ENCODE measurements at regions not wholly inside any gene's neighbourhood (a gene's known extent, or its start where the extent isn't known, plus 50 kb on each side); places are given as distances from the start of the nearest gene placed in this dataset.
A peak's percentile ranks its signal among the peaks of the same experiment; 100 is the strongest.
"Not testable (repeated sequence)": the region's sequence is repeated elsewhere in the genome, so short reads cannot be mapped to it uniquely, and the experiment has no call there.

GRCh38 chr21:25487046-25487594 lies 120.2 kb downstream of the MRPL39 start:
- no peak for DNase-seq (ENCODE audit: low spot score)

GRCh38 chr21:25485914-25486313 lies 121.4 kb downstream of the MRPL39 start:
- DNase-seq (ENCODE audit: low spot score): no peak

- no peak for DNase-seq (ENCODE audit: low spot score)
Measured at GRCh38 chr21:25467896-25468295, 139.4 kb downstream of the MRPL39 start.

DNA sequence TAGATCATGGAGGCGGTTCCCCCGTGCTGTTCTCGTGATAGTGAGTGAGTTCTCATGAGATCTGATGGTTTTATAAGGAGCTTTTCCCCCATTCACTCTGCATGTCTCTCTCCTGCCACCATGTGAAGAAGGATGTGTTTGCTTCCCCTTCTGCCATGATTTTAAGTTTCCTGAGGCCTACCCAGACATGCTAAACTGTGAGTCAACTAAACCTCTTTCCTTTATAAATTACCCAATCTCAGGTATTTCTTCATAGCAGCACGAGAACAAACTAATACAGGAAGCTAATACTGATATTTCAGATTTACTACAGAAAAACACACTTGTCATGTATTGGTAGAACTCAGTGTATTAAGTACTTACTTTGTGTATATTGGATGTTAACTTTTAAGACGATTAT lies 140.2 kb downstream of the MRPL39 start:
- not testable (repeated sequence) for DNase-seq (ENCODE audit: low spot score)

GRCh38 chr21:25466470-25466869 lies 140.8 kb downstream of the MRPL39 start:
- DNase-seq (ENCODE audit: low spot score): no peak

DNA sequence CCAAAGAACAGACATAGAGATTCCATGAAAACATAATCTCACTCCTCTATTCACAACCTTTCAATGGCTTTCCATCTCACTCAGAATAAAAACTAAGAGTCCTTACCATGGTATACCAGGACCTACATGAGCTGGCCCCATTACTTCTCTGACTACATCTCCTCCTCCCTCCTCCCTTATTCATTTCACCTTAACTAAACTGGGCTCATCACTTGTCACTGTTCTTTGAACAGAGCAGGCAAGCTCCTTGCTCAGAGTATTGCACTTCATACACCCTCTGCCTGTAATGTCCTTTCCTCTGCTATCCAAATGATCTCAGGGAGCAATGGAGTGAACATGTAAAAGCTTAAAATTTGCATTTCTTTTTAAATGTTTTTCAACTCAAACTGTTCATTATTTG lies 142.0 kb downstream of the MRPL39 start:
- no peak for DNase-seq (ENCODE audit: low spot score)

DNA sequence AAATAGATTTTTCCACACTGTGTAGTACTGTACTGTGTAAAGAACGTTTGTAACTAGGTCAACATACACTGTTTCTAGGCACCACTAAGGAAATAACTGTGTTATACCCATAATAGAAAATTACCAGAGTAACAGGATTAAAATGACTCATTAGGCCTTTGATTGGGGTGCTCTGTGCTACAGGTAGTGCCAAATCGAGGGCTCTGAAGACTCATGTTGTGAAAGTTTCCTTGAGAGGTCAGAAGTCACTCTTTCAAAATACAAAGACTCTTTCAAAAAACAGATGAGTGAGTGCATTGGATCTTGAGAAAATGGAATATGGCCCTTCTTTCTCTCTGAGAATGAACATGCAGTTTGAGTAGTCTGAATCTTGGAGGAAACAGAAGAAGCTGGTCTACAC lies 143.0 kb downstream of the MRPL39 start:
- DNase-seq (ENCODE audit: low spot score): no peak

GRCh38 chr21:25462517-25462971 lies 144.7 kb downstream of the MRPL39 start:
- no peak for DNase-seq (ENCODE audit: low spot score)

DNA sequence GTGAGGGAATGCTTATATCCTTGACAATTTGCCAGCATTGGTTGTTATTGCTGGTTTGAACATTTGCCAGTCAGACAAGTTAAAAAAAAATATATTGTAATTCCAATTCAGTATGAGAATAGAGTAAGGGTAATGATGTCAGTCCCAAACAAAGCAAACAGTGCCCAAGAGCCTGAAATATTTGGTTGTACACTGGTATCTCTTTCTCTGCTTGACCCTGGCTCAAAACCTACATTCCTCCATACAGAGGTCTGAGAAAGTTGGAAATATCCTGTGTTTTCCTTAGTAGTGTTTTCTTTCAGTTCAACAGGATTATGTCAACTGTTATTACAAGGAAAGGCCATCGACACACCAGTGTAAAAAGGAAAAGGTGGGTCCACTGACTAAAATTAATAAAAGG lies 145.6 kb downstream of the MRPL39 start:
- DNase-seq (ENCODE audit: low spot score): no peak

GRCh38 chr21:25459993-25460392 lies 147.3 kb downstream of the MRPL39 start:
- DNase-seq (ENCODE audit: low spot score): no peak

DNA sequence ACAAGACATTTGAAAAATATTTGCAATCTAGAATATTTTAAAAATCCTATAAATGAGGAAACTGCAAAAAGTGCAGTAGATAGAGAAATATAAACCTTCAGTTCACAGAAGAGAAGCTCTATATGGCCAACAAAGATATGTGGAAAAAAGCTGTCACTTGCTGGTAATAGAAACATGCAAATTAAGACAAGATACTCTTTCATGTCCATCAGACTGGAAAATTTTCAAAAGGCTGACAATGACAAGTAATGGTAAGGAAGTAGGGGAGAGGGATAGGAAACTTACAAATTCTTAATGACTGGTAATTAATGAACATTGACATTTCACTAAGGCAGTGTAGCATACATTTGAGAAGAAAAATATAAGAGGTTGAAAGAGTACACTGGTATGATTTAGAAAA lies 147.9 kb downstream of the MRPL39 start:
- no peak for DNase-seq (ENCODE audit: low spot score)

GRCh38 chr21:25458484-25458883 lies 148.8 kb downstream of the MRPL39 start:
- DNase-seq (ENCODE audit: low spot score): no peak

DNA sequence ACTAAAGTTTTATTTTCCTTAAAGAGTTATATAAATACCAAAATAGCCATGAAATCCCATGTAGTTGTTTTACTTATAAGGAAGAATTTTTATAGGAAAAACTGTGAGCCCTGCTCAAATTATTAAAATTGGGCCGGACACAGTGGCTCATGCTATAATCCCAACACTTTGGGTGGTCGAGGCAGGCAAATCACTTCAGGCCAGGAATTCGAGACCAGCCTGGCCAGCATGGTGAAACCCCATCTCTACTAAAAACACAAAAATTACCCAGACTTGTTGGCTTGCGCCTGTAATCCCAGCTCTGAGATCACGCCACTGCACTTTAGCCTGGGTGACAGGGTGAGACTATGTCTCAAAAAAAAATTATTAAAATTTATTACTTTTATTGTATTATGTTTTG lies 149.3 kb downstream of the MRPL39 start:
- no peak for DNase-seq (ENCODE audit: low spot score)

DNA sequence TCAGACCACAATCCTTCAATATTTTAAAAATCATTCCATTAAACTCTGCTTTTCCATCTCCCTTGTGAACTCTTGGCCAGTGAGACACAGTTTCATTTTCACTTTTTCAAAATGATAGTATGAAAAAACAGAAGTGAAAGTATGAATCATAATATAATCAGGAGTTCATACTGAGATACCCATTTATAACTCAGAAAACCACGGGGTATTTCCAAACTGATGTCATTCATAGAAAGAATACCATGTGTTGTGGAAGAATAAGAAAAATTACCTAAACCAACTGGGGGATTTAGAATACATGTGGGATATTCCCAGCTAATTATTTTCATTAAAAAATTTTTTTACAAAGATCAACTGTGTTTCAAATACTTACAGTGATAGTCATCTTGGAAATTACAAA lies 149.9 kb downstream of the MRPL39 start:
- peak; percentile 64 for DNase-seq (ENCODE audit: low spot score)

GRCh38 chr21:25456672-25457071 lies 150.6 kb downstream of the MRPL39 start:
- DNase-seq (ENCODE audit: low spot score): no peak

DNA sequence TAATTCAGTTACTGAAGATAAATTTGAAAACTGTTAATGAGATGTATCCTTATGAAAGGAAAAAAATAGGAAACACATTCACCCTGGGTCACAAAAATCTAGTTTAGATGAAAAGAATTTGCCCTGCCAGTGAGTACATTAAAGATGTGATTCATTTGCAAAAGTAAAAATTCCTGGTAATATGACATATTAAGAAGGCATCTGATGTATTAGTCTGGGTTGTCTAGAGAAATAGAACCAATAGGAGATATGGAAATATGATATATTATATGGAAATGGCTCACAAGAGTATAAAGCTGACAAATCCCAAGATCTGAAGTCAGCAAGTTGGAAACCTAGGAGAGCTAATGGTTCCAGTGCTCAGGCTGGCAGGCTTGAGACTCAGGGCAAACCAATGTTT lies 153.8 kb downstream of the MRPL39 start:
- peak; percentile 15 for DNase-seq (ENCODE audit: low spot score)

DNA sequence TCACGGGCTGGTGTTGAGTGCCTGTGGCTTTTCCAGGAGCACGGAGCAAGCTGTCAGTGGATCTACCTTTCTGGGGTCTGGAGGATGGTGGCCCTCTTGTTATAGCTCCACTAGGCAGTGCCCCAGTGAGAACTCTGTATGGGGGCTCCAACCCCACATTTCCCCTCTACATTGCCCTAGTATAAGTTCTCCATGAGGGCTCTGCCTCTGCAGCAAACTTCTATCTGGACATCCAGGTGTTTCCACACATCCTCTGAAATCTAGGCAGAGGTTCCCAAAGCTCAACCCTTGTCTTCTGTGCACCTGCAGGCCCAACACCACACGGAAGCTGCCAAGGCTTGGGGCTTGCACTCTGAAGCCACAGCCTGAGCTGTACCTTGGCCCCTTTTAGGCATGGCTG lies 157.3 kb downstream of the MRPL39 start:
- no peak for DNase-seq (ENCODE audit: low spot score)

DNA sequence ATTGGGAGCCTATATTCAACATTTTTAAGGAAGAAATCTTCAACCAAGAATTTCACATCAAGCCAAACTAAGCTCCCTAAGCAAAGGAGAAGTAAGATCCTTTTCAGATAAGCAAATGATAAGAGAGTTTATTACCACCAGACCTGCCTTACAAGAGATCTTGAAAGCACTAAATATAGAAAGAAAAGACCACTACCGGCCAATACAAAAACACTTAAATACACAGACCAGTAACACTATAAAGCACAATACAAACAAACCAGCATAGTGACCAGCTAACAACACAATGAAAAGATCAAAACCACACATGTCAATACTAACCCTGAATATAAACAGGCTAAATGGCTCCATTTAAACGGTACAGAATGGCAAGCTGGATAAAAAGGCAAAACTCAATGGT lies 165.4 kb downstream of the MRPL39 start:
- DNase-seq (ENCODE audit: low spot score): no peak

DNA sequence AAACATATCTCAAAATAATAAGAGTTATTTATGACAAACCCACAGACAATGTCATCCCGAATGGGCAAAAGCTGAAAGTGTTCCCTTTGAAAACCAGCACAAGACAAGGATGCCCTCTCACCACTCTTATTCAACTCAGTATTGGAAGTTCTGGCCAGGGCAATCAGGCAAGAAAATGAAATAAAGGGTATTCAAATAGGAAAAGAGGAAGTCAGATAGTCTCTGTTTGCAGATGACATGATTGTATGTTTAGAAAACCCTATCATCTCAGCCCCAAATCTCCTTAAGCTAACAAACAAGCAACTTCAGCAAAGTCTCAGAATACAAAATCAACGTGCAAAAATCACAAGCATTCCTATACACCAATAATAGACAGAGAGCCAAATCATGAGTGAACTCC lies 169.8 kb downstream of the MRPL39 start:
- not testable (repeated sequence) for DNase-seq (ENCODE audit: low spot score)

DNA sequence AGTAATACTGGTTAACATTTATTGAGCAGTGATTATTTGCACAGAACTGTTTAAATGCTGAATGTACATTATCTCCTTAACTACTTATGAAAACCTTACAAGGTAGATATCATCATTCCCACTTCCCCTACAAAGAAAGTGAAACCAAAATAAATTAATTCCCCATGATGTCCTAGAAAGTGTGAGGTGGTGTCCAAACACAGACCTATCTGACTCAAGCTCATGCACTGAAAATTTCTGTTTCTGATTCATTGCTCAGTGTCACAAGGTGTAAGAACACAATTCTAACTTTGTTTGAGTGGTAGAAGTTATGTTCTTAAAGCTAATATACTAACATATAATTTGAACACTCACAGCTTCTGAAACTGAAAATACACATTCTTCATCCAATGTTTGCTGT lies 178.7 kb downstream of the MRPL39 start:
- no peak for DNase-seq (ENCODE audit: low spot score)

DNA sequence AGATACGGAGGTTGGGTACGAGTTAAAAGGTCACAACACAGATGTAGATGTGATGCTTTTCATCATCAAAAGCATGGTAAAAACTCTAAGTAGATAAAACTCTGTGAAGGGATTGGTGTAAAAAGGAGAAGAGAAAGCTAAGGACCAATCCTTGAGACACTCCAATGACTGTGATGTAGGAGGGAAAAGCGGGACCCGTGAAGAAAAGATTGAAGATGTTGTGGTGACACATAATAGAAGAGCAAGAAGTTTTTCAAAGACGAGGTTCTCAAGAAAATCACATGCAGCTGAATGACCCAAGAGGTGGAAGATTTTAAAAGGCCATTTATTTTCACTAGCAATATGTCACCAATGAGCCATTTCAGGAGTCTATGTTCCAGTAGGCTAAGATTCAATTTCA lies 179.5 kb downstream of the MRPL39 start:
- DNase-seq (ENCODE audit: low spot score): no peak

- no peak for DNase-seq (ENCODE audit: low spot score)
Measured at GRCh38 chr21:25426580-25426979, 180.7 kb downstream of the MRPL39 start.

- DNase-seq (ENCODE audit: low spot score): no peak
Measured at GRCh38 chr21:25425156-25425555, 182.1 kb downstream of the MRPL39 start.

- no peak for DNase-seq (ENCODE audit: low spot score)
Measured at GRCh38 chr21:25424634-25425033, 182.6 kb downstream of the MRPL39 start.

DNA sequence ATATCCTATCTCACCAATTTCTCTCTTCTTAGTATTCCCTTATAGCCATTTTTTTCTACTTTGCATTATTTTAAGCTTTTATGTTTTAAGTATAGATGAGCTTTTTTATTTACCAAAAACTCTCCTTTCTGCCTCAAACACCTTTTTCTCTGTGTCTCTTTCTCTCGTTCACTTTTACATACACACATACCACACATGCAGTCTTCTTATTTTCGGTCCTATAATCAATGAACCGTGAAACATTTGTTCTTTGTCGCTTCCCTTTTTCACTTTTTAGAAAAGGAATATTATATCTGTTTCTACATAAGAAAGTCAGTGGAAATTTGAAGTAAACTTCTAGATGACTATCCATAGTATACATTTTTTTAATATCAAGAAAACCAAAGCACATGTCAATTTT lies 183.2 kb downstream of the MRPL39 start:
- DNase-seq (ENCODE audit: low spot score): no peak
